ENCODE measurements at regions not wholly inside any gene's neighbourhood (a gene's known extent, or its start where the extent isn't known, plus 50 kb on each side); places are given as distances from the start of the nearest gene placed in this dataset.
"Not testable (repeated sequence)": the region's sequence is repeated elsewhere in the genome, so short reads cannot be mapped to it uniquely, and the experiment has no call there.

DNA sequence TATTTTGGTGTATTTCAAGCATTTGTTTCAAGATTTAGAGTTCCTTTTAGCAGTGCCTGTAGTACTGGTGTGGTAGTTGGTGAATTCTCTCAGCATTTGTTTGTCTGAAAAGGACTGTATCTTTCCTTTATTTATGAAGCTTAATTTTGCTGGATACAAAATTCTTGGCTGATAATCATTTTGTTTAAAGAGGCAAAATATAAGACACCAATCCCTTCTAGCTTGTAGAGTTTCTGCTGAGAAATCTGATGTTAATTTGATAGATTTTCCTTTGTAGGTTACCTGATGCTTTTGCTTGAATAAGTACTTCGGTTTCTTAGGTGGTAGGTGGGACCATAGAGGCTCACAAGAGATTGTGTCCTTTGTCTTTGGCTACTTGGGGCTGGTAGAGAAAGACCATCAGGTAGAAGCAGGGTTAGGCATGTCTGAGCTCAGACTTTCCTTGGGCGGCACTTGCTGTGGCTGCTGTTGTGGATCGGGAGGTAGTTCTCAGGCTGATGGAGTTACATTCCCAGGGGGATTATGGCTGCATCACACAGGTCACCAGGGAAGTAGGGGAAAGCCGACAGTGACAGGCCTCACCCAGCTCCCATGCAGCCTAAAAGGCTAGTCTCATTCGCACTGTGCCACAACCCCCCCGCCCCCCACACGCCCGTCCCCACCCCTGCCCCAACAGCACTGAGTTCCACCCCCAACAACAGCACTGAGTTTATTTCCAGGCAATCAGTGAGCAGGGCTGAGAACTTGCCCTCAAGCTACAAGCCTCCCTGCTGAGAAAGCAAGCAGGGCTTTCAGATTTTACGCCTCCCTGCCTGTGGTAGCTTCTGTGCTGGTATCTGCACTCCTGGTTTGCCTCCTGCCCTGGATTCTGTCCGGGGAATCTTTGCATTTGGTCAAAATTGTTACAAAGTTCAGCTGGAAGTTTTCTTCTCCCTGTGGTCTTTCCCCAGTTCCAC, 127.1 kb upstream of the GLRA1 start:
- intact Hi-C loops (cut with DNase I; ENCODE audit: low total_unique reads) = no loop called here

GRCh38 chr5:152046361-152046760, 121.7 kb upstream of the GLRA1 start:
- Histone ChIP-seq H3K36me3 (no peaks in the 10 kb centered on the region), H3K9me3 (peaks cover 0 to 50% (median 30%) of the 10 kb centered on the region in 8 donors), H3K27ac (no peak overlapping the region), H3K27me3 (replicated peaks in 1 of 7) (no peaks in the 10 kb centered on the region), H3K4me1 (no peaks in the 10 kb centered on the region), H3K4me3 (no peak overlapping the region)
- DNase-seq = no peak
- TF ChIP-seq POLR2AphosphoS5 (IDR thresholded peaks at IDR 0.05) (no peak), POLR2A (IDR thresholded peaks at IDR 0.05) (no peak)
- TF ChIP-seq, protein P1, sequence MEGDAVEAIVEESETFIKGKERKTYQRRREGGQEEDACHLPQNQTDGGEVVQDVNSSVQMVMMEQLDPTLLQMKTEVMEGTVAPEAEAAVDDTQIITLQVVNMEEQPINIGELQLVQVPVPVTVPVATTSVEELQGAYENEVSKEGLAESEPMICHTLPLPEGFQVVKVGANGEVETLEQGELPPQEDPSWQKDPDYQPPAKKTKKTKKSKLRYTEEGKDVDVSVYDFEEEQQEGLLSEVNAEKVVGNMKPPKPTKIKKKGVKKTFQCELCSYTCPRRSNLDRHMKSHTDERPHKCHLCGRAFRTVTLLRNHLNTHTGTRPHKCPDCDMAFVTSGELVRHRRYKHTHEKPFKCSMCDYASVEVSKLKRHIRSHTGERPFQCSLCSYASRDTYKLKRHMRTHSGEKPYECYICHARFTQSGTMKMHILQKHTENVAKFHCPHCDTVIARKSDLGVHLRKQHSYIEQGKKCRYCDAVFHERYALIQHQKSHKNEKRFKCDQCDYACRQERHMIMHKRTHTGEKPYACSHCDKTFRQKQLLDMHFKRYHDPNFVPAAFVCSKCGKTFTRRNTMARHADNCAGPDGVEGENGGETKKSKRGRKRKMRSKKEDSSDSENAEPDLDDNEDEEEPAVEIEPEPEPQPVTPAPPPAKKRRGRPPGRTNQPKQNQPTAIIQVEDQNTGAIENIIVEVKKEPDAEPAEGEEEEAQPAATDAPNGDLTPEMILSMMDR (IDR thresholded peaks at IDR 0.05 in 8 of 11, conservative IDR thresholded peaks at IDR 0.05 in 3 of 11) = no peak
- intact Hi-C loops (cut with DNase I; ENCODE audit: low total_unique reads) = no loop called here
- 61 to 72% (median 65%) methylated on average over 4 of the region's 4 CpGs for WGBS, 5 donors

More for the DNA sequence above, 127.1 kb upstream of the GLRA1 start:
- TF ChIP-seq POLR2AphosphoS5 (IDR thresholded peaks at IDR 0.05) (no peak), POLR2A (IDR thresholded peaks at IDR 0.05) (no peak)
- TF ChIP-seq, protein P1 (IDR thresholded peaks at IDR 0.05 in 8 of 11, conservative IDR thresholded peaks at IDR 0.05 in 3 of 11) = no peak
- no peaks in the 10 kb centered on the region for H3K4me1 ChIP-seq
- H3K27ac ChIP-seq = no peak overlapping the region
- 36 to 44% (median 43%) methylated on average over 10 of the region's 10 CpGs for WGBS, 5 donors
- no peaks in the 10 kb centered on the region for H3K36me3 ChIP-seq
- peaks cover 0 to 2% (median 0%) of the 10 kb centered on the region in 7 donors for H3K27me3 ChIP-seq (replicated peaks in 1 of 7)
- DNase-seq = no peak
- peaks cover 0 to 62% (median 41%) of the 10 kb centered on the region in 8 donors for H3K9me3 ChIP-seq
- H3K4me3 ChIP-seq = no peak overlapping the region

- H3K36me3 ChIP-seq; intact Hi-C loops (cut with DNase I; ENCODE audit: low total_unique reads): not testable (repeated sequence)
- 59 to 66% (median 62%) methylated on average over 2 of the region's 2 CpGs for WGBS, 5 donors
Observed at GRCh38 chr5:152038856-152039255, 114.2 kb upstream of the GLRA1 start.

DNA sequence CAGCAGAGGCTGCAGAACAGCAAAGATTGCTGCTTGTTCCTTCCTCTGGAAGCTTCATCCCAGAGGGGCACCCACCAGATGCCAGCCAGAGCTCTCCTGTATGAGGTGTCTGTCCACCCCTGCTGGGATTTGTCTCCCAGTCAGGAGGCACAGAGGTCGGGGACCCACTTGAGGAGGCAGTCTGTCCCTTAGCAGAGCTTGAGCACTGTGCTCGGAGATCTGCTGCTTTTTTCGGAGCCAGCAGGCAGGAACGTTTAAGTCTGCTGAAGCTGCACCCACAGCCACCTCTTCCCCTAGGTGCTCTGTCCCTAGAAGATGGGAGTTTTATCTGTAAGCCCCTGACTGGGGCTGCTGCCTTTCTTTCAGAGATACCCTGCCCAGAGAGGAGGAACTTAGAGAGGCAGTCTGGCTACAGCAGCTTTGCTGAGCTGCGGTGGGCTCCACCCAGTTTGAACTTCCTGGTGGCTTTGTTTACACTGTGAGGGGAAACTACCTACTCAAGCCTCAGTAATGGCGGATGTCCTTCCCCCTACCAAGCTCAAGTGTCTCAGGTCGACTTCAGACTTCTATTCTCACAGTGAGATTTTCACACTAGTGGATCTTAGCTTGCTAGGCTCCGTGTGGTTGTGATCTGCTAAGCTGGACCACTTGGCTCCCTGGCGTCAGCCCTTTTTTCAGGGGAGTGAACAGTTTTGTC, 101.8 kb upstream of the GLRA1 start:
- H3K4me1 ChIP-seq; intact Hi-C loops (cut with DNase I; ENCODE audit: low total_unique reads); H3K27me3 ChIP-seq (replicated peaks in 1 of 7); H3K36me3 ChIP-seq; H3K4me3 ChIP-seq: not testable (repeated sequence)
- H3K9me3 ChIP-seq = peaks cover 0 to 40% (median 25%) of the 10 kb centered on the region in 8 donors
- peak overlapping the region in 4 of 8 donors; percentile 41 to 77 (median 60) for H3K27ac ChIP-seq
- 49 to 59% (median 52%) methylated on average over 8 to 9 of the region's 9 CpGs for WGBS, 5 donors
- DNase-seq = peak; percentile 81

More at GRCh38 chr5:152038856-152039255, 114.2 kb upstream of the GLRA1 start:
- DNase-seq; H3K4me1 ChIP-seq; H3K4me3 ChIP-seq; H3K27ac ChIP-seq; H3K27me3 ChIP-seq (replicated peaks in 1 of 7): not testable (repeated sequence)
- H3K9me3 ChIP-seq = peaks cover 0 to 20% (median 3%) of the 10 kb centered on the region in 8 donors

- Histone ChIP-seq H3K27ac (no peak overlapping the region), H3K36me3 (no peaks in the 10 kb centered on the region), H3K27me3 (replicated peaks in 1 of 7) (no peaks in the 10 kb centered on the region), H3K9me3 (peaks cover 0 to 16% (median 4%) of the 10 kb centered on the region in 8 donors), H3K4me3 (no peak overlapping the region), H3K4me1 (no peaks in the 10 kb centered on the region)
- WGBS, 5 donors = 76 to 84% (median 82%) methylated on average over 1 of the region's 1 CpG
- TF ChIP-seq, protein P1 (IDR thresholded peaks at IDR 0.05 in 8 of 11, conservative IDR thresholded peaks at IDR 0.05 in 3 of 11) = no peak
- TF ChIP-seq POLR2A (IDR thresholded peaks at IDR 0.05) (no peak), POLR2AphosphoS5 (IDR thresholded peaks at IDR 0.05) (no peak)
- no peak for DNase-seq
- intact Hi-C loops (cut with DNase I; ENCODE audit: low total_unique reads) = no loop called here
Observed at GRCh38 chr5:152016421-152016820, 91.8 kb upstream of the GLRA1 start.
